ELF-1 (cell line): ENCODE measurements at regions not wholly inside any gene's neighbourhood (a gene's known extent, or its start where the extent isn't known, plus 50 kb on each side); places are given as distances from the start of the nearest gene placed in this dataset.
A peak's percentile ranks its signal among the peaks of the same experiment; 100 is the strongest.

ENCODE experiments used
- DNase-seq: peaks from one replicate; pipeline ENCODE4 v3.0.0-alpha.2; 2016; ENCODE audit warnings: low read depth, low spot score

DNA sequence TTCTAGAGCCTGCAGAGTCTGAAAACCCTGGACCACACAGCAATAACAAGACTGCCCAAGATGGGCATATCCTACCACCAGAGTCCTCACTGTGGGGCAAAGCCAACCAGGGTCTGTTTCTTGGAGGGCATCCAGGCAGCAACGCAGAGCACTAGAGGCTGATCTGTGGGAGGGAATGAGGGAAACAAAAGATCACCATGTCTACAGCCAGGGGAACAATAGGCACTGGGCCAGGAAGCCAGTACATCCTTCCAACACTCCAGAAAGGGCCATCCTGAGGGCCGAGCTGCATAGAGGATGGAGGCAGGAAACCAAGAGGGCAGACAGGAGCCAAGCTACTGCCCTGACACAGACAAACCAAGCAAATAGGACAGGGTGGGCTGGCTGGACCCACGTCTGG lies 416.1 kb upstream of the IRX4 start:
- DNase-seq = no peak

DNA sequence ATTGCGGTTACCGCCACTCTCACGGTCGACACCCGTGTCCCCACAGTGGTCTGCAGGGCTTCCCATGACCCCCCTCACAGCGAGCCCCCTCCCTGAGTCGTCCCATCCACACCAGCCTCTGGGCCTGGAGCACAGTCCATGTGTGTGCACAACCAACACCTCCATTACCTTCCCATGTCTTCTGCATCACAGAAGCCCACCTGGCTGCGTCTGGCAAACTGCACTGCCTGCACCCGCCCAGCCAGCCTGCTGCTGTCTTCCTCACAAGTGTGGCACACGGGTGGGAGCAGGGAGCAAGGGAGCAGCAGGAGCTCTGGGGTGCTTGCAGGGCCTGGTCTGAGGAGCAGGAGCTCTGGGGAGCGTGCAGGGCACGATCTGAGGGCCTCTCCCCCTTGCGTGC lies 415.3 kb upstream of the IRX4 start:
- no peak for DNase-seq

- no peak for DNase-seq
Measured at GRCh38 chr5:2295476-2295875, 412.8 kb upstream of the IRX4 start.

DNA sequence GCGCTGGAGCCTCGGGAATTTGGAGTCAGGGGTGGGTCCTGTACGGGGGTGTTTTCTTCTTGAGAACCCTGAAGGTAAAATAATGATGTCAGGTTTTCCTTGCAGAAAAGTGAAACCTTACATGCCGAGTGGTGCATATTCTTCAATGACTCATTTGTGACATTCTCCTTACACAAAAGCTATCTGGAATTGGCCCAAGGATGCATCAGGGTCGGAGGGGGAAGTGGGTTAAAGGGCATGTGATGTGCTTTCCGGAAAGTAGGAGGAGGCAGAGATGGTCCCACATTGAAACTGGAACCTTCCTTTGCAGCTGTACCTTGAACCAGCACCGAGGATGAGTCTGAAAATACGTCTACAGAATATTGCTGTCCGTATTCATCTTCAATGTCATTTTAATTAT lies 411.2 kb upstream of the IRX4 start:
- no peak for DNase-seq

- DNase-seq = no peak
Measured at GRCh38 chr5:2291146-2291840, 408.6 kb upstream of the IRX4 start.

DNA sequence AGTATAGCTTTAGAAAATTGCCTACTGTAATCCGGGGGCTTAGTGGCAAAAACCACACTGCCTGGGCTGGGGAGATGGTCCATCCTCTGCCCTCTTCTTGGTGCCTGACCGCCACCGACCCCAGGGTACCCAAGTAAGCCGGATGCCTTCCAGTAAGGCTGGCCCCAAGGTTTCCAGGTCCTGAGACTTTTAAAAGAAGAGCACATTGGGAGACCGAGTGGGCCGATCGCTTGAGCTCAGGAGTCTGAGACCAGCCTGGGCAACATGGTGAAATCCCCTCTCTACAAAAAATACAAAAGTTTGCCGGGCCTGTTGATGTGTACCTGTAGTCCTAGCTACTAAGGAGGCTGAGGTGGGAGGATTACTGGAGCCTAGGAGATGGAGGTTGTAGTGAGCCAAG lies 406.7 kb upstream of the IRX4 start:
- no peak for DNase-seq

- DNase-seq = no peak
Measured at GRCh38 chr5:2288968-2289367, 406.2 kb upstream of the IRX4 start.

DNA sequence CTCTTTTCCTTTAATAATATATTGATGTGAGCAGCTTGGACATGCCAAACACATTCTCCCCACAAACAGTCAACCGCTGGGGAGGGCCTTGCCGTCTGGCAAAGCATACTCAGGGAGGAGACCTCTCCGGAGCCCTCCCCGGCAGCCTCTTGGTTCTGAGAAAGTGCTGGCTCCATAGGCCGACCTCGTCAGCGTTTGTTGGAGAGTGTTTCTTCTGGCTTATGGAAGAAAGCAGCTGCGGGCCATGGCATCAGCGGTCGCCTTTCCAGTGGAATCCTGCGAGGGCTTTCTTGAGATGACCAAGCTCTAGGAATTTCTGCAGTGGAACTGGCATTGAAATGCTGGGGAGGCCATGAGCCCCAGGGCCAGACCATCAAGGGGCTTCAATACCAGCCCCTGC lies 405.7 kb upstream of the IRX4 start:
- no peak for DNase-seq

GRCh38 chr5:2286250-2286649 lies 403.5 kb upstream of the IRX4 start:
- no peak for DNase-seq

GRCh38 chr5:2284678-2285077 lies 402.0 kb upstream of the IRX4 start:
- no peak for DNase-seq

DNA sequence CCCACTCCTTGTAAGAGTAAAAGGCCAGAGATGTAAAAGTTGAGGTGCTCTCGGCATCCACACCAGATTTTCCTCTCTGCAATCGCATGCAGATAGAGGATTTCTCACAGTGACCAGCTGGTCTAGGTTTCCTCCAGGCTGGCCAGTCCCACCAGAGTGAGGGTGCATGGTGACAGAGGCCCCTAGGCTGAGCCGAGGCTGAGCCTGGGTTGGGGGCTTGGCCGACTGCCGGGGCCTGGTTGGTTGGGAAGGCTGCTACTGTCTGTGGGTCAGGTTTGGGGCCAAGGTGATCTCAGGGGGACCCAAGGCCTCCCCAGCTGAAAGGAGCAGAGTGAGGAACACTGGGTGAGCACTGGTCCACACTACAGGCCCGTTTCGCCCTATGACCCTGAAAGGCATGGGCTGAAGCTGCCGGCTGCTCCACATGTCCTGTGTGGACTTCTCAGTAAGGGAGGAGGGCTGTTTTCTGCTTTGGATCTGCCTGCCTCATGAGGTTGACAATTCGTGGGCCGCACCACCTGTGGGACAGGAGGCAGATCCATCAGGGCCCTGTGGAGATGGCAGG lies 400.8 kb upstream of the IRX4 start:
- DNase-seq = no peak

DNA sequence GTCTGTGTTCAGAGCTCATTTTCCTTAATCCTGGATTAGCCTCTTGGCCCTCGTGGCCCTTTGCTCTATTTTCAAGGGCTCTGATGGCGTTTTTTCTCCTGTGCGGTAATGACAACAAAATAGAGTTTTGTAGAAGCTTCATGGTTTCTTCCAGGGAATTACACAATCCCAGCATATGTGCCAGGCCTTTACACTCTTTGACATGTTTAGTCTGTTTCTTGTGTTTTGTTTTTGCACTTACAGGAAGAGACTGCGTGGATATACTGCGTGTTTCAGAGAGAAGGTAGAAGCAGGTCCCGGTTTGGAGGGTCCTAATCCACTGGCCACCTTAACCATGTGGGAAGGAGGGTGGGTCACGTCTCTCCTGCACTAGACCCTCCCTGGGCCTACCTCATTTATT lies 400.2 kb upstream of the IRX4 start:
- no peak for DNase-seq

DNA sequence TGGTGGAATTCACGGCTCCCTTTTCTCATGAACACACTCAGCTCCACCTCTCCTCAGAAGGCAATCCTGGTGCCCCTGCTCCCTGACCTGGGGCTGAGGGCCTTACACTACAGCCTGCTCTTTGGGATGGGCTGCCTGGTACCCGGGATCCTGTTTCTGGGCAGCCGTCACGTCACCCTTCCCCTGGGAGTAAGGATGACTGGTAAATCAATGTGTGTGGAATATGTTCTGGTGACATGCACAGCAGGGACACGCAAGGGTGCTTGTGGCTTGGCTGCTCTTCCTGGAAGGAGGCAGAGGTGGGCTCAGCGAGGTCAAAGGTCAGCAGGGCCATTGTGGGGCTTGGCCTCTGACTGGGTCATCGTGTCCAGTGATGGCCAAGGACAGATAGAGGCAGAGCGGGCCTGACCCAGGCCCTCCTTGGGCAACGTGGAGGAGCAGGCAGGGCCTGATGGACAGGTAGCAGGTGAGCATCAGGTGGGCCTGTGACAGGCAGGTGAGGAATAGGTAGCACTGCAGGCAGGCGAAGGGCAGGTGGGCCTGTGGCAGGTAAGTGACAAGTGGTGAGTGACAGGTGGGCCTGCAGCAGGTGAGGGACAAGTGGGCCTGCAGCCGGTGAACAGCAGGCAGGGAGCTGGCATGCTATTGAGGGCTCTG lies 399.4 kb upstream of the IRX4 start:
- no peak for DNase-seq

DNA sequence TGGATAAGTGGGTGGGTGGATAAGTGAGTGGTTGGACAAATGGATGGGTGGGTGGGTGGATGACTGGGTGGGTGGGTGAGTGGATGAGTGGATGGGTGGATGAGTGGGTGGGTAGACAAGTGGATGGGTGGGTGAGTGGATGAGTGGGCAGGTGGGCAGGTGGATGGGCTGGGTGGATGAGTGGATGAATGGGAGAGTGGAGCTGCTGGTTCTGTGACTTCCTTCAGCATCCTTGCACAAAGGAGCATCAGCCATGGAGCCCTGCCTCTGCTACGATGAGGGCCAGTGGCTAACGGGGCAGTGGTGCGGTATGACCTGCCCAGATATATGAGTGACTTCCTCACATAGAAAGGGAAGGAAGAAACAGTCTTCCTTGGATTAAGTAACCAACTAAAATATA lies 398.7 kb upstream of the IRX4 start:
- DNase-seq = no peak

DNA sequence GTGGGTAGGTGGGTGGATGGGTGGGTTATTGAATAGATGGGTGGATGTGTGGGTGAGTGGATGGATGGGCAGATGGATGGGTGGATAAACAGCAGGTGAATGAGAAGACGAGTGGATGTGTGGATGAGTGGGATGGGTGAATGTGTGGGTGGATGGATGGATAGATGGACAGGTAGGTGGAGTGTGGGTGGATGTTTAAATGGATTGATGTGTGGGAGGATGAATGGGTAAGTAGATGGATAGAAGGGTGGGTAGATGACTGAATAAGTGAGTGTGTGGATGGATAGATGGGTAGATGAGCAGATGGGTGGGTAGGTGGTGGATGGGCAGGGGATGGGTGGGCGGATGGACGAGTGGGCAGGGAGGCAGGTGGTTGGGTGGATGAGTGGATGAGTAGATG lies 397.6 kb upstream of the IRX4 start:
- no peak for DNase-seq

DNA sequence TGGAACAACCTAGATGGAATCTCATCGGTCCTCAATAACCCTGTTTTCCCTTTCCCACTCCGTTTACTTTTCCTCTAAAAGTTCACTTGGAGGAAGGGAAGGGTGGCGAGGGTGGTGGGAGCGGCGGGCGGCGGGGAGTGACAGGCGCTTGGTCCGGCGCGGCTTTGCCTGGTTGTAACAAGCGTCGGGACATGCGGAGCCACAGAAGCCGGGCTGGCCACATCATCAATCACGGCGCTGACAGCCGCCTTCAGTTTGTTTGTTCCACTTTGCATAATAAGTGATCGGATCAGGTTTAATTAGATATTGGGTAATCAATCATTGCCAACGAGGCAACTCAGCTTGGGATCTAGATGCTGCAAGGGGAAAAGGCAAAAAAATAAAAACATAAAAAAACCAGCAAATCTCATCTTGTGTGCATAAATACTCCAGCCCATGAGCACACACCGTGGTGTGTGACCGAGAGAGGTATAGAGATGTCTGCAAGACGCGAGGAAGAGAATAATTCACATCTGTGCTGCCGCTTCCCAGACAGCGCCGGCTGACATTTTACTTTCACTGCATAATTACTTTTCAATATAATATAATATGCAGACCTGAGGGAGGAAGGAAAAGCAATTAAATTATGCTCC lies 396.2 kb upstream of the IRX4 start:
- peak; percentile 80 for DNase-seq

GRCh38 chr5:2277886-2278285 lies 395.2 kb upstream of the IRX4 start:
- no peak for DNase-seq

DNA sequence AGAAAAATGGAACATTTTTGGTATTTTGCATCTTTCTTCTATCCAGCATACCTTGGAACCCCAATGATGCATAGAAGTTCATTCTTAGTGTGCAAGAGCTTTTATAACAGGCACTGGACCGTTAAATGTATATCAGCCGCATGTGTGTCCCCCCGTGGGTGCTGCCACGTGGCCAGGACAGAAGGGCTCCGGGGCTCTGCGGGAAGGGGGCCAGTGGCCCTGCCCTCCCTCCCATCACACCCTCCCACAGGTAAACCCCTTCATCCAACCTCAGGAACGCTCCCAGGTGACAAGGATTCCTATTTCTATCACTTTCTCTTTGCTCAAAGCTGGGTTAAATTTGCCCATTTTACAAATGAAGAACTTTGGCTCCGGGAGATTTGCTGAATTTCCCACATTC lies 393.4 kb upstream of the IRX4 start:
- DNase-seq = no peak

DNA sequence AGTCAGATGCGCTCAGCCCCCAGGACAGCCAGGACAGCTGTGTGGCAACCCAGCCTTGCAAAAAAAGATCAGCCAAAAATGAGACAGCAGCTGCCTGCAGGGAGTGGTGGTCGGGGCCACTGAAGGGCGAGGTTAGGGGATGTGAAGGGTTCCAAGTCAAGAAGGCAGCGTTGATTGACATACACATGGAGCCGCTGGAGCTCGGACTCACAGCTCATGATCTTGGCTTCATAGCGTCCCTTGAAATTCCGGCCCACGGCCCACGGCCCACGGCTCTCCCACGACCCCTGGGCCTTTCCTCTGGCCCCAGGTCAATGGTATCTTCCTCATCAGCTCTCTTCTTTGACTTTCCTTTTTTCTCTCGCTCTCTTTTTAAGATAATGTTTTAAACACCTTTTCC lies 390.0 kb upstream of the IRX4 start:
- no peak for DNase-seq

DNA sequence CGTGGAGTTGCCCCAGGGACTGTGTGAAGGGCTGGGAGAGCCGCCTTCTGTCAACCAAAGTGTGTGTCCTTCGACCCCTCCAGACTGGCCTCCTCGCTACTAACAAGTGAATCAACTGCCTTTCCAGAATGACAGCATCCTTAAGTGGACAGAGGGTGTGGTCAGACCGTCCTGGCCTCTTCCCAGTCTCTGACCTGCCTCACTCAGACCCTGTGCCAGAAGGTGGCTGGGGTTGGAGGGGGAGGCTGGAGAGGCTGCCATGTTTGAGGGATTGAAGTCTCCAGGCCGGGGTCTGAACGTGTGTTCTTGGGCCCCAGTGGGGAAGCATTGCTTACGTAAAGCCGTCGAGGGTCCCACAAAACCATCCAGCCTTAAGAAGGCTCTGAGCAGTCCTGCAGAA lies 389.3 kb upstream of the IRX4 start:
- no peak for DNase-seq

DNA sequence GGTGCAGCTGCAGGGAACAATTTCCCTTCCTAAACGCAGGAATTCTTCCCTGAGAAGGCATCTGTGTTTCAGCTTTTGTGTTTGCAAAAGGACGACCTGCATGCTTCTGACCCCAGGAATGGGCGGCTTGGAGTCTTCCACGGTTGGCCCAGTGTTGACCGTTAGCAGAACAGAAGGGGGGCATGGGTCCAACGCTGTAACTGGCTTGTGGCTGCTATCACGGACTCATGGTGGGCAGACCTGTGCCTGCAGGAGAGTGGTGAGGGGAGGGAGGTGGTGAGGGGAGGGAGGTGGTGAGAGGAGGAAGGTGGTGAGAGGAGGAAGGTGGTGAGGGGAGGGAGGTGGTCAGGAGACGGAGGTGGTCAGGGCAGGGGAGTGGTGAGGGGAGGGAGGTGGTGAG lies 388.6 kb upstream of the IRX4 start:
- DNase-seq = no peak

- DNase-seq = peak; percentile 49
Measured at GRCh38 chr5:2270467-2270866, 387.7 kb upstream of the IRX4 start.

GRCh38 chr5:2269656-2270055 lies 386.9 kb upstream of the IRX4 start:
- DNase-seq = no peak
